PC-3 (cell line): ENCODE measurements at regions not wholly inside any gene's neighbourhood (a gene's known extent, or its start where the extent isn't known, plus 50 kb on each side); places are given as distances from the start of the nearest gene placed in this dataset.

Experiments used
- CTCF ChIP-seq: fragments of 300-600 bp; sonication (generic); conservative IDR thresholded peaks from 2 replicates; pipeline ENCODE4 v1.5.1; 2017; ENCODE audit warnings: antibody characterized with exemption, low read depth, mild to moderate bottlenecking, low read length
- EZH2 ChIP-seq: fragments of 300-600 bp; sonication (generic); IDR thresholded peaks from one replicate; pipeline ENCODE4 v1.6.1; 2017; ENCODE audit warnings: antibody characterized with exemption, mild to moderate bottlenecking, low read length; ENCODE audit not compliant: unreplicated experiment
- EZH2phosphoT487 ChIP-seq: fragments of 300-600 bp; sonication (generic); IDR thresholded peaks from 2 replicates; pipeline ENCODE4 v1.6.1; 2018; ENCODE audit warnings: mild to moderate bottlenecking, antibody characterized with exemption, low read length, borderline replicate concordance

- TF ChIP-seq CTCF: no peak
- no peak for TF ChIP-seq EZH2
- no peak for TF ChIP-seq EZH2phosphoT487
These were observed 175.8 kb upstream of the DMAC1 start for GRCh38 chr9:7975336-7975735.
